ENCODE measurements at regions not wholly inside any gene's neighbourhood (a gene's known extent, or its start where the extent isn't known, plus 50 kb on each side); places are given as distances from the start of the nearest gene placed in this dataset.

DNA sequence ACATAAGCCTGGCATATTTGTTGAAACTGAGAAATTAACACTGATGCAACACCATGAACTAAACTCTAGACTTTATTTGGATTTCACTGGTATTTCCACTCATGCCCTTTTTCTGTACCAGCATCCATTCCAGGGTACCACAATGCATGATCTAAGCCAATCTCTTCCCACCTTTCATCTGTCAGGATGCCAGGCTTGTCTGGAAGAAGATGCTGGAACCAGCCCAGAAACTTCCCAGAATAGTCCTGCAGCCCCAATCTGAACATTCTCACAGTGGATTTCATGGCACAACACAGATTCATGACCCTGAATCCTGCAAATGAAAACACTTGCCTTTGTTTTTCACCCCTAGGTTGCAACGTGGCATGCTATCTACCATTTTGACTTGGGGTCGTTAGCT lies 189.3 kb upstream of the LHX5 start:
- Histone ChIP-seq H3K9me3 (ENCODE audit: control insufficient read depth in 3 of 3, low read length in 3 of 3) (peaks cover 2 to 5% (median 2%) of the 10 kb centered on the region in 3 donors), H3K27ac (ENCODE audit: low read depth, low read length) (no peak overlapping the region), H3K9ac (ENCODE audit: low read depth in 1 of 3, low read length in 3 of 3) (no peak overlapping the region), H3K4me1 (ENCODE audit: control insufficient read depth in 3 of 3, insufficient read depth in 3 of 3, low read length in 3 of 3) (no peaks in the 10 kb centered on the region), H3K27me3 (ENCODE audit: control insufficient read depth in 3 of 3, insufficient read depth in 3 of 3, low read length in 3 of 3) (peaks cover 2 to 21% (median 11%) of the 10 kb centered on the region in 3 donors), H3K4me3 (ENCODE audit: low read length in 3 of 3) (no peak overlapping the region), H3K36me3 (ENCODE audit: control insufficient read depth in 3 of 3, insufficient read depth in 3 of 3, low read length in 3 of 3) (no peaks in the 10 kb centered on the region)

DNA sequence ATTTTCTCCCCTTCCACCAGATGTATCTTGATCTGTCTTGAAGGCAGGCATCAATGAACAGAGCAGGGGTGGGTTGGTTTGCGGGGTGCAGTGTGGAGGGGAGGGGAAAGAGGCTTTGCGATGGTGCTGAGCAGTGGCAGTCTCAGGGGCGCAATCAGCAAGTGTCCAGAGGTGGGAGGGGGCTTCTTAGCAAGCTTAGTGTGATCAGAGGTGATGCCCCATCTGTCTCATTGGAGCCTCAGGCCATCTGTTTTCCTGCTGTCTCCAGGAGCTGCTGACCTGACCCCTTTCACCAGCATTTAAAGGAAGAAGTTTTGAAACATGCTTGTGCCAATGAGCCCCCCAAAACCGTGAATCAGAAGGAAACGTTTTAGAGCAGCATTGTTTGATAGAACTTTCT lies 187.7 kb upstream of the LHX5 start:
- no peak overlapping the region for H3K27ac ChIP-seq (ENCODE audit: low read depth, low read length)
- no peaks in the 10 kb centered on the region for H3K4me1 ChIP-seq (ENCODE audit: control insufficient read depth in 3 of 3, insufficient read depth in 3 of 3, low read length in 3 of 3)
- H3K4me3 ChIP-seq (ENCODE audit: low read length in 3 of 3), result no peak overlapping the region
- H3K27me3 ChIP-seq (ENCODE audit: control insufficient read depth in 3 of 3, insufficient read depth in 3 of 3, low read length in 3 of 3), result peaks cover 2 to 15% (median 4%) of the 10 kb centered on the region in 3 donors
- H3K36me3 ChIP-seq (ENCODE audit: control insufficient read depth in 3 of 3, insufficient read depth in 3 of 3, low read length in 3 of 3), result no peaks in the 10 kb centered on the region
- H3K9ac ChIP-seq (ENCODE audit: low read depth in 1 of 3, low read length in 3 of 3), result no peak overlapping the region
- peaks cover 5 to 8% (median 7%) of the 10 kb centered on the region in 3 donors for H3K9me3 ChIP-seq (ENCODE audit: control insufficient read depth in 3 of 3, low read length in 3 of 3)

DNA sequence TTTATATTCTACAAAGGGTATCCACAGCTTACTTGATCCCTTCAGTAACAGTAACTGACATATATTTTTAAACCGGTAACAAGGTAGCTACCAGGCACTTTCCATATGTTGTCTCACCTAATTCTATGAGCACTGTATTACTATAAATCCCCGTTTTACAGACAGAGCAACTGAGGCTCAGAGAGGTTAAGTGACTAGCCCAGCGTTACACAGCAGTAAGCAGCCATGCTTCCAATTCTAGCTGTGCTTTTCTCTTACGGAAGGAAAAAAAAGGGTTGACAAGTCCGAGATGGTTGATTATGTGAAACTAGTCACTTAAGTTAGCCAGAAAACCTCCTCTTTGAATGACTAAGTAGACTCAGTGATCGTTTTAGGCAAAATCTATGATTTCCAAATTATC lies 187.3 kb upstream of the LHX5 start:
- Histone ChIP-seq H3K27ac (ENCODE audit: low read depth, low read length) (no peak overlapping the region), H3K36me3 (ENCODE audit: control insufficient read depth in 3 of 3, insufficient read depth in 3 of 3, low read length in 3 of 3) (no peaks in the 10 kb centered on the region), H3K9me3 (ENCODE audit: control insufficient read depth in 3 of 3, low read length in 3 of 3) (peaks cover 5 to 8% (median 7%) of the 10 kb centered on the region in 3 donors), H3K4me3 (ENCODE audit: low read length in 3 of 3) (no peak overlapping the region), H3K27me3 (ENCODE audit: control insufficient read depth in 3 of 3, insufficient read depth in 3 of 3, low read length in 3 of 3) (peaks cover 2 to 13% (median 3%) of the 10 kb centered on the region in 3 donors), H3K9ac (ENCODE audit: low read depth in 1 of 3, low read length in 3 of 3) (no peak overlapping the region), H3K4me1 (ENCODE audit: control insufficient read depth in 3 of 3, insufficient read depth in 3 of 3, low read length in 3 of 3) (no peaks in the 10 kb centered on the region)

DNA sequence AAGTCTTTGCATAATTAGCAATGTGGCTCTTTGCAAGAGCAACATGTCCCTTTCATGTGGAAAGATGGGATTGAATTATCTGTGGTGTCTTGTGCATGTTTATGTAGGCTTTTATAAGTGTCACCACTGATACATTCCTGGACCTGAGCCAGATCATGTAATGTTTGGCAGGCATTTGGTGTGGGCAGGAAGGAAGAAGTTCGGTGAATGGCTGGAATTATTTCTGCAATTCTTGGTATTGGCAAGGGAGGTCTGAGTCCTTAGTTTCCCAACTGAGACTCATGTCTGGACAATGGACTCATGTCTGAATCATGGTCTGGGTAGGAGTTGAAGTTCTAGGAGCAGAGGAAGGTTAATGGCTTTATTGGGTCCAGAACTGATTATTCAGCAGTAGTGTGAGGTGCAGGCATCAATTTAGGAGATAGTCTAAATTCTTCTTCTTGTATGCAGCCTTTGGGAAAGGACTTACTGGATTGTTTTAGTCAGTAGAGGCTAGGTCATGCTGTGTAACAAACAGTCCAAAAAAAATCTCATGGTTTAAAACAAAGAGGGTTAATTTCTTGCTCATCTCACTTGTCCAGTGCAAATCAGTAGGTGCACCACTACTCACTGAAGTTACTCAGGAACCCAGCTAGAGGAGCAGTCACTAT lies 186.5 kb upstream of the LHX5 start:
- Histone ChIP-seq H3K9me3 (ENCODE audit: control insufficient read depth in 3 of 3, low read length in 3 of 3) (peaks cover 8 to 11% (median 8%) of the 10 kb centered on the region in 3 donors), H3K9ac (ENCODE audit: low read depth in 1 of 3, low read length in 3 of 3) (no peak overlapping the region), H3K36me3 (ENCODE audit: control insufficient read depth in 3 of 3, insufficient read depth in 3 of 3, low read length in 3 of 3) (no peaks in the 10 kb centered on the region), H3K27me3 (ENCODE audit: control insufficient read depth in 3 of 3, insufficient read depth in 3 of 3, low read length in 3 of 3) (peaks cover 0 to 10% (median 2%) of the 10 kb centered on the region in 3 donors), H3K4me1 (ENCODE audit: control insufficient read depth in 3 of 3, insufficient read depth in 3 of 3, low read length in 3 of 3) (no peaks in the 10 kb centered on the region), H3K4me3 (ENCODE audit: low read length in 3 of 3) (no peak overlapping the region), H3K27ac (ENCODE audit: low read depth, low read length) (no peak overlapping the region)

DNA sequence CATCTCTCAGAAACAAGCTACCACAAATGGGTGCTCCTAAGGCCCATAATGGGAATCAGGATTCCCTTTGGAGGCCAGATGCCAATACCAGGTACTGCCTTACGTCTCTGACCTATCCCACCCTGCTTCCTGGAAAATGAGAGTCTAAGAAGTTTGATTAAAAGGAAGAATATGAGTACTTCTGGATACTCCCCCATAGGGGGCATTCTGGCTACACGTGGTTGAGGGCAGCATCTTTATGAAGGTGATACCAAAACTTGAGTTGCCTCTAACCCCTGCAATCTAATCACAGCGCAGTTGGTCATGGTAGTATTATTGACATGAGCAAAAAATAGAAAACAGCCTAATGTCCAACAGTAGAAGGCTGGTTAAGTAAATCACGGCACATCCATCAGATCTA lies 184.2 kb upstream of the LHX5 start:
- no peak overlapping the region for H3K27ac ChIP-seq (ENCODE audit: low read depth, low read length)
- no peaks in the 10 kb centered on the region for H3K4me1 ChIP-seq (ENCODE audit: control insufficient read depth in 3 of 3, insufficient read depth in 3 of 3, low read length in 3 of 3)
- peaks cover 8 to 11% (median 8%) of the 10 kb centered on the region in 3 donors for H3K9me3 ChIP-seq (ENCODE audit: control insufficient read depth in 3 of 3, low read length in 3 of 3)
- no peaks in the 10 kb centered on the region for H3K36me3 ChIP-seq (ENCODE audit: control insufficient read depth in 3 of 3, insufficient read depth in 3 of 3, low read length in 3 of 3)
- no peak overlapping the region for H3K4me3 ChIP-seq (ENCODE audit: low read length in 3 of 3)
- no peak overlapping the region for H3K9ac ChIP-seq (ENCODE audit: low read depth in 1 of 3, low read length in 3 of 3)
- peaks cover 0 to 11% (median 0%) of the 10 kb centered on the region in 3 donors for H3K27me3 ChIP-seq (ENCODE audit: control insufficient read depth in 3 of 3, insufficient read depth in 3 of 3, low read length in 3 of 3)

DNA sequence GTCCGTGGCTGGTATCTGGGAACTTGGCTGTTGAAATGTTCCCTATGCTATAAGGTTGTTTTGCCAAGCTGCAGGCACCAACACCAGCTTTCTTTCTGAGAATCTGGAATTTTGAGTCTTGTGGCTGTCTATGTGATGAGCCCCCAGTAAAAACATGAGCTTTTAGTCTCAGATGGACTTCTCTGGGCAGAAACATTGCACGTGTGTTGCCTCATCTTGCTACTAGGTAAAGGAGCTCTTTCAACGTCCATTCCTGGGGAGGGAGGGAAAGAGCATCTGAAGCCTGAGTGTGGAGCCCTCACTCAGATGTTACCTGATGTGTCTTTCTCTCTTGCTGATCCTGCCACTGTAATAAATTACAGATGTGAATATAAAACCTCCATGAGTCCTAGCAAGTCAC lies 183.8 kb upstream of the LHX5 start:
- Histone ChIP-seq H3K27ac (ENCODE audit: low read depth, low read length) (no peak overlapping the region), H3K27me3 (ENCODE audit: control insufficient read depth in 3 of 3, insufficient read depth in 3 of 3, low read length in 3 of 3) (peaks cover 0 to 11% (median 0%) of the 10 kb centered on the region in 3 donors), H3K9me3 (ENCODE audit: control insufficient read depth in 3 of 3, low read length in 3 of 3) (peaks cover 8 to 11% (median 8%) of the 10 kb centered on the region in 3 donors), H3K36me3 (ENCODE audit: control insufficient read depth in 3 of 3, insufficient read depth in 3 of 3, low read length in 3 of 3) (no peaks in the 10 kb centered on the region), H3K4me3 (ENCODE audit: low read length in 3 of 3) (no peak overlapping the region), H3K9ac (ENCODE audit: low read depth in 1 of 3, low read length in 3 of 3) (no peak overlapping the region), H3K4me1 (ENCODE audit: control insufficient read depth in 3 of 3, insufficient read depth in 3 of 3, low read length in 3 of 3) (no peaks in the 10 kb centered on the region)

DNA sequence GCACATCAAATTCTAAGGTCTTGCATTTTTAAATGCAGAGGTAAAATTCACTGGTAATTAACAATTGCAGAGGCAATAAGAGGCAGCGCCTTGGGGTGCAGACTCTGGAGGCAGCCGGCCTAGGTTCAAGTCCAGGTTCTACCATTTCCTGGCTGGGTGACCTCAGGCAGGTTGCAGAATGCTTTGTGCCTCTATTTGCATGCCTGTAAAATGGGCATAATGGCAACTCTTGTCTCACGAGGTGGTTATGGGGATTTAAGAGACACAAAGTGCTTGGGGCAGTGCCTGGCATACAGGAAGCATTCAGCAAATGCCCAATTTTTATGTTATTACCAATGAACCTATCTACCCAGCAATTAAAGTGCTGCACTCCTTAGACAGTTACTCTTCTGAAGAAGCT lies 180.0 kb upstream of the LHX5 start:
- H3K9me3 ChIP-seq (ENCODE audit: control insufficient read depth in 3 of 3, low read length in 3 of 3), result peaks cover 5 to 11% (median 8%) of the 10 kb centered on the region in 3 donors
- H3K9ac ChIP-seq (ENCODE audit: low read depth in 1 of 3, low read length in 3 of 3), result no peak overlapping the region
- H3K27ac ChIP-seq (ENCODE audit: low read depth, low read length), result no peak overlapping the region
- H3K27me3 ChIP-seq (ENCODE audit: control insufficient read depth in 3 of 3, insufficient read depth in 3 of 3, low read length in 3 of 3), result peaks cover 3 to 19% (median 4%) of the 10 kb centered on the region in 3 donors
- H3K4me1 ChIP-seq (ENCODE audit: control insufficient read depth in 3 of 3, insufficient read depth in 3 of 3, low read length in 3 of 3), result no peaks in the 10 kb centered on the region
- no peak overlapping the region for H3K4me3 ChIP-seq (ENCODE audit: low read length in 3 of 3)
- H3K36me3 ChIP-seq (ENCODE audit: control insufficient read depth in 3 of 3, insufficient read depth in 3 of 3, low read length in 3 of 3), result no peaks in the 10 kb centered on the region

DNA sequence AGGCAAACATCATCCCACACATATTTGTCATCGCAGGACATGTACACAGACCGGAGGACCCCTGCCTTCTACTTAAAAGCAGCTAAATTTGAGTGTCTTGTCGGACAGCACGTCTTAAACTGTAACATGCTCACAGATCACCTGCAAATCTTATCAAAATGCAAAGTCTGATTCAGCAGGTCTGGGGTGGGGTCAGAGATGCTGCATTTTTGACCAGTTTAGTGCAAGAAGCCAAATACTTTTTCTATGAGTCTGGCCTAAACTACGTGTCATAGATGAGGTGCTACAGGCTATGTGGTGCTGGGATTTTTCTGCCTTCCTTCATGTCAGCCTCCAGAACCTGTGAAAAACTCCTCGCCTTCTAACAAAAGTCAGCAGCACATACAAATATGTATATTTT lies 178.8 kb upstream of the LHX5 start:
- Histone ChIP-seq H3K27ac (ENCODE audit: low read depth, low read length) (no peak overlapping the region), H3K9ac (ENCODE audit: low read depth in 1 of 3, low read length in 3 of 3) (no peak overlapping the region), H3K27me3 (ENCODE audit: control insufficient read depth in 3 of 3, insufficient read depth in 3 of 3, low read length in 3 of 3) (peaks cover 13 to 28% (median 14%) of the 10 kb centered on the region in 3 donors), H3K4me3 (ENCODE audit: low read length in 3 of 3) (no peak overlapping the region), H3K9me3 (ENCODE audit: control insufficient read depth in 3 of 3, low read length in 3 of 3) (peaks cover 3 to 6% (median 4%) of the 10 kb centered on the region in 3 donors), H3K4me1 (ENCODE audit: control insufficient read depth in 3 of 3, insufficient read depth in 3 of 3, low read length in 3 of 3) (no peaks in the 10 kb centered on the region), H3K36me3 (ENCODE audit: control insufficient read depth in 3 of 3, insufficient read depth in 3 of 3, low read length in 3 of 3) (no peaks in the 10 kb centered on the region)

DNA sequence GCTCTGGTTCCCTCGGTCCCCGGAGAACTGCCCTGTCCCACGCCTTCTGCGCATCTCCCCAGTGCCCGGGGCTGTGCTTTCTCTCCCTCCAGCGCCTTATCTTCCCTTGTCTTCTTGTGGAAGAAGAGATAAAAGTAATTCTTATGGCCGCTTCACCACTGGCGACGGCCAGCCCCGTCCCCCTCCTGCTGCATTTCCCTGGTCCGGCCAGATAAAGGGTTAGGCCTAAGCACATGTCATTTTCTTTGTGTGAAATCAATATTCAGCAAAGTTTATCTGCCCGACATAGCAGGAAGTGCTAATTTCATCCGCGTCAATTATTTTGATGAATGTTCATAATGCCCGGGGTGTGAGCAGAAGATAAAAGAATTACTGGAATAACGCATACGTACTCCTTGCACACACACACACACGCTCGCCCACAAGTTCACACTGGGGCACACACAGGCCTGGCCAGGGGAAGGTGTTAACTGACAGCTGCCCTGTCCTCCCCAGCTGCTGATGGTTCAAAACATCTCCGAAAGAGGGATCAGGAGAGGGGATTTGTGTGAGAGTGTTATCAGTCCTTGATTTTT lies 177.7 kb upstream of the LHX5 start:
- H3K27me3 ChIP-seq (ENCODE audit: control insufficient read depth in 3 of 3, insufficient read depth in 3 of 3, low read length in 3 of 3), result peaks cover 18 to 37% (median 19%) of the 10 kb centered on the region in 3 donors
- no peaks in the 10 kb centered on the region for H3K36me3 ChIP-seq (ENCODE audit: control insufficient read depth in 3 of 3, insufficient read depth in 3 of 3, low read length in 3 of 3)

DNA sequence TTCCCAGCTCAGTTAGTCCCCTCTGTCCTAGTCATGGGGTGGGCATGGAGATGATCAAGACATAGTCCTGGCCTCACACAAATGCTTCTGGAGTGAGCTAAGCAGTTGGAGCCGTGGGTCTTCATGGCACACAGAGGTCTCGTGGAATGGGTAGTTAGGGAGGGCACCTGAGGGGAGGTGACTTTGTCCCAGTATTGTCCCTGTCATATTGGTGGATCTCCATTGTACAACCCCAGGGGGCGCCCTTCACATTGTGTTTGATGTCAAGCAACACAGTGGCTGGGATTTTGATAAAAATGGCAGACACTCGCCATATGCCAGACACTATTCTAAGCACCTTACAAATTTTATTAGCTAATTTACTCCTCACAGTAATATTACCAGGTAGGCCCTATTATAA lies 175.4 kb upstream of the LHX5 start:
- Histone ChIP-seq H3K4me1 (ENCODE audit: control insufficient read depth in 3 of 3, insufficient read depth in 3 of 3, low read length in 3 of 3) (no peaks in the 10 kb centered on the region), H3K4me3 (ENCODE audit: low read length in 3 of 3) (no peak overlapping the region), H3K27me3 (ENCODE audit: control insufficient read depth in 3 of 3, insufficient read depth in 3 of 3, low read length in 3 of 3) (peaks cover 19 to 35% (median 23%) of the 10 kb centered on the region in 3 donors), H3K36me3 (ENCODE audit: control insufficient read depth in 3 of 3, insufficient read depth in 3 of 3, low read length in 3 of 3) (no peaks in the 10 kb centered on the region), H3K9me3 (ENCODE audit: control insufficient read depth in 3 of 3, low read length in 3 of 3) (no peaks in the 10 kb centered on the region), H3K27ac (ENCODE audit: low read depth, low read length) (no peak overlapping the region), H3K9ac (ENCODE audit: low read depth in 1 of 3, low read length in 3 of 3) (no peak overlapping the region)

More for the DNA sequence above, 177.7 kb upstream of the LHX5 start:
- Histone ChIP-seq H3K27ac (ENCODE audit: low read depth, low read length) (no peak overlapping the region), H3K4me3 (ENCODE audit: low read length in 3 of 3) (no peak overlapping the region), H3K9ac (ENCODE audit: low read depth in 1 of 3, low read length in 3 of 3) (no peak overlapping the region), H3K4me1 (ENCODE audit: control insufficient read depth in 3 of 3, insufficient read depth in 3 of 3, low read length in 3 of 3) (no peaks in the 10 kb centered on the region), H3K9me3 (ENCODE audit: control insufficient read depth in 3 of 3, low read length in 3 of 3) (peaks cover 0 to 4% (median 3%) of the 10 kb centered on the region in 3 donors)

Data from skeletal muscle tissue (tissue), 3 donors.